SK-N-SH (cell line): ENCODE measurements at regions not wholly inside any gene's neighbourhood (a gene's known extent, or its start where the extent isn't known, plus 50 kb on each side); places are given as distances from the start of the nearest gene placed in this dataset.

ENCODE experiments used
- CTCF ChIA-PET: fragments of 300-600, 350-600 bp; formaldehyde crosslinking; extraction: SDS; loops from one replicate; lab custom pipeline; 2021; lab: Yijun Ruan, JAX
- POLR2A ChIA-PET: fragments of 350-600 bp; sonication (Branson Sonifier 250); formaldehyde crosslinking; extraction: SDS; loops from one replicate; lab custom pipeline; 2020; ENCODE audit warnings: antibody characterized with exemption, inconsistent platforms; lab: Yijun Ruan, JAX
- DNase-seq: peaks from one replicate; pipeline ENCODE4 v3.0.0; 2012
- H2AFZ ChIP-seq: fragments of 200-600 bp; sonication (generic); 2 replicates; pipeline ENCODE4 v1.8.1; 2016; ENCODE audit warnings: antibody characterized with exemption, mild to moderate bottlenecking, low read depth
- H3F3A ChIP-seq: fragments of 200-600 bp; sonication (generic); replicated peaks from 2 replicates; pipeline ENCODE3; 2016; ENCODE audit warnings: antibody characterized with exemption, mild to moderate bottlenecking; ENCODE audit not compliant: insufficient read depth
- H3K27ac ChIP-seq, 2 experiments: fragments of 200-500 bp in 1 of 2; fragments of 200-600 bp in 1 of 2; sonication (Bioruptor generic) in 1 of 2; sonication (generic), shearing (Covaris generic) in 1 of 2; 2 replicates each; pipeline versions ENCODE4 v1.5.1 to v1.6.1; 2014 to 2016; ENCODE audit warnings: low read depth in 2 of 2, inconsistent platforms in 1 of 2, low read length in 1 of 2, mild to moderate bottlenecking in 1 of 2, mixed read lengths in 1 of 2
- H3K27me3 ChIP-seq: fragments of 200-600 bp; sonication (generic), shearing (Covaris generic); 2 replicates; pipeline ENCODE4 v1.6.1; 2016; ENCODE audit warnings: mixed run types; ENCODE audit not compliant: insufficient read depth
- H3K36me3 ChIP-seq, 2 experiments: fragments of 200-500 bp in 1 of 2; fragments of 200-600 bp in 1 of 2; sonication (Bioruptor generic) in 1 of 2; sonication (generic) in 1 of 2; replicated peaks in 1 of 2; 2 replicates each; pipeline versions ENCODE3 to v1.5.1; 2014 to 2016; ENCODE audit warnings: low read length in 1 of 2, mild to moderate bottlenecking in 1 of 2; ENCODE audit not compliant: insufficient read depth in 2 of 2, control insufficient read depth in 1 of 2
- H3K4me1 ChIP-seq, 2 experiments: fragments of 200-500 bp in 1 of 2; fragments of 200-600 bp in 1 of 2; sonication (Bioruptor generic) in 1 of 2; sonication (generic), shearing (Covaris generic) in 1 of 2; 2 replicates each; pipeline versions ENCODE4 v1.5.1 to v1.6.1; 2014 to 2016; ENCODE audit warnings: low read depth in 1 of 2, low read length in 1 of 2, mixed run types in 1 of 2; ENCODE audit not compliant: insufficient read depth in 2 of 2, control insufficient read depth in 1 of 2
- H3K4me2 ChIP-seq: fragments of 200-600 bp; sonication (generic), shearing (Covaris generic); 2 replicates; pipeline ENCODE4 v1.6.1; 2017; ENCODE audit warnings: mixed run types
- H3K4me3 ChIP-seq, 2 experiments: fragments of 200-500 bp in 1 of 2; fragments of 200-600 bp in 1 of 2; sonication (Bioruptor generic) in 1 of 2; sonication (generic), shearing (Covaris generic) in 1 of 2; 2 replicates each; pipeline versions ENCODE4 v1.5.1 to v1.8.1; 2014 to 2016; ENCODE audit warnings: low read depth in 2 of 2, inconsistent platforms in 1 of 2, low read length in 1 of 2, mild to moderate bottlenecking in 1 of 2, mixed read lengths in 1 of 2, moderate library complexity in 1 of 2
- H3K79me2 ChIP-seq: fragments of 200-600 bp; sonication (generic); 2 replicates; pipeline ENCODE4 v1.8.1; 2017; ENCODE audit warnings: mild to moderate bottlenecking; ENCODE audit not compliant: insufficient read depth
- H3K9ac ChIP-seq: fragments of 200-600 bp; sonication (generic); 2 replicates; pipeline ENCODE4 v1.6.1; 2017; ENCODE audit warnings: mixed run types
- H3K9me2 ChIP-seq: fragments of 200-600 bp; sonication (generic); 2 replicates; pipeline ENCODE4 v1.6.1; 2017; ENCODE audit warnings: mixed run types
- H3K9me3 ChIP-seq: fragments of 200-600 bp; sonication (generic); 2 replicates; pipeline ENCODE4 v1.6.1; 2017; ENCODE audit warnings: mixed run types, mild to moderate bottlenecking, moderate library complexity
- H4K20me1 ChIP-seq: fragments of 200-600 bp; sonication (generic); 2 replicates; pipeline ENCODE4 v1.6.1; 2017; ENCODE audit warnings: mild to moderate bottlenecking, mixed run types; ENCODE audit not compliant: insufficient read depth
- ELF1 ChIP-seq: IDR thresholded peaks from 2 replicates; pipeline ENCODE4 v1.4.0; 2012
- EP300 ChIP-seq, 2 experiments: IDR thresholded peaks; 2 replicates each; pipeline versions ENCODE4 v1.4.0 to v1.6.1; 2012; ENCODE audit warnings: borderline replicate concordance in 1 of 2, low read depth in 1 of 2, low read length in 1 of 2
- EZH2phosphoT487 ChIP-seq: fragments of 200-600 bp; sonication (generic); IDR thresholded peaks from 2 replicates; pipeline ENCODE4 v1.6.1; 2017; ENCODE audit warnings: low read depth, mixed run types, mild to moderate bottlenecking, antibody characterized with exemption, moderate library complexity, borderline replicate concordance
- FOXJ3 ChIP-seq: sonication (generic); formaldehyde crosslinking; IDR thresholded peaks from 2 replicates; pipeline ENCODE4 v1.5.1; 2020; ENCODE audit warnings: mild to moderate bottlenecking, missing genetic modification reagents
- FOXM1 ChIP-seq: IDR thresholded peaks from 2 replicates; pipeline ENCODE4 v1.4.0; 2012; ENCODE audit warnings: low read depth, mild to moderate bottlenecking
- GABPA ChIP-seq: IDR thresholded peaks from 2 replicates; pipeline ENCODE4 v1.4.0; 2012; ENCODE audit warnings: low read depth, mild to moderate bottlenecking
- GATA2 ChIP-seq: sonication (generic); formaldehyde crosslinking; IDR thresholded peaks from 2 replicates; pipeline ENCODE4 v1.5.0; 2020; ENCODE audit warnings: mild to moderate bottlenecking, missing genetic modification reagents
- IRF3 ChIP-seq: fragments of 150-350 bp; IDR thresholded peaks from 2 replicates; pipeline ENCODE4 v1.6.1; 2016; ENCODE audit warnings: mild to moderate bottlenecking, low read depth, low read length
- JUND ChIP-seq: IDR thresholded peaks from 2 replicates; pipeline ENCODE4 v1.4.0; 2012
- MAX ChIP-seq: IDR thresholded peaks from 2 replicates; pipeline ENCODE4 v1.4.0; 2012; ENCODE audit warnings: low read depth
- MEF2A ChIP-seq: IDR thresholded peaks from 2 replicates; pipeline ENCODE4 v1.4.0; 2012; ENCODE audit warnings: low read depth, borderline replicate concordance
- MXI1 ChIP-seq: IDR thresholded peaks from 2 replicates; pipeline ENCODE4 v1.6.1; 2012; ENCODE audit warnings: mild to moderate bottlenecking, low read depth, low read length, improper control_type of control experiment
- PBX3 ChIP-seq: IDR thresholded peaks from 2 replicates; pipeline ENCODE4; 2012
- RCOR1 ChIP-seq: fragments of 150-350 bp; IDR thresholded peaks from 2 replicates; pipeline ENCODE4 v1.6.1; 2017; ENCODE audit warnings: antibody characterized with exemption, low read length
- RFX5 ChIP-seq: IDR thresholded peaks from 2 replicates; pipeline ENCODE4 v1.6.1; 2012; ENCODE audit warnings: mild to moderate bottlenecking, improper control_type of control experiment, low read length
- SMC3 ChIP-seq: IDR thresholded peaks from 2 replicates; pipeline ENCODE4 v1.6.1; 2012; ENCODE audit warnings: low read depth, low read length, improper control_type of control experiment
- TCF12 ChIP-seq: IDR thresholded peaks from 2 replicates; pipeline ENCODE4 v1.4.0; 2012
- USF2 ChIP-seq: fragments of 150-350 bp; IDR thresholded peaks from 2 replicates; pipeline ENCODE4 v1.6.1; 2017; ENCODE audit warnings: antibody characterized with exemption, low read length, low read depth, borderline replicate concordance
- WGBS: methylation state at CpG from one replicate; pipeline ENCODE4 v1.1.6; 2017; ENCODE audit warnings: low lambda C conversion rate; 5-methylcytosine and 5-hydroxymethylcytosine counted together

GRCh38 chr18:25568986-25569385 is 217.0 kb upstream of the ZNF521 start:
- Histone ChIP-seq H3K9me3 (no peaks in the 10 kb centered on the region), H3K9me2 (no peaks in the 10 kb centered on the region), H3K79me2 (no peaks in the 10 kb centered on the region), H3K4me2 (no peak overlapping the region), H3K9ac (no peak overlapping the region), H3K4me3 (no peak overlapping the region), H3K4me1 (no peaks in the 10 kb centered on the region), H4K20me1 (no peaks in the 10 kb centered on the region), H3K27me3 (no peaks in the 10 kb centered on the region), H3K27ac (no peak overlapping the region), H3K36me3 (no peaks in the 10 kb centered on the region), H2AFZ (no peak overlapping the region), H3F3A (no peaks in the 10 kb centered on the region)
- CTCF ChIA-PET = no interaction called here
- no peak for TF ChIP-seq IRF3
- no peak for TF ChIP-seq FOXM1
- TF ChIP-seq SMC3 = no peak
- no peak for TF ChIP-seq GATA2 (CRISPR knock-in tag)
- no peak for TF ChIP-seq GABPA
- no peak for TF ChIP-seq FOXJ3 (CRISPR knock-in tag)
- TF ChIP-seq JUND = no peak
- no peak for TF ChIP-seq ELF1
- no peak for TF ChIP-seq MXI1
- no peak for TF ChIP-seq EZH2phosphoT487
- no peak for TF ChIP-seq MAX
- no peak for TF ChIP-seq RFX5
- TF ChIP-seq RCOR1 = no peak
- TF ChIP-seq TCF12 = no peak
- no peak for TF ChIP-seq MEF2A
- TF ChIP-seq EP300 (IDR thresholded peaks at IDR 0.05; ENCODE audit: borderline replicate concordance in 1 of 2, low read depth in 1 of 2, low read length in 1 of 2) = no peak
- no peak for TF ChIP-seq USF2
- TF ChIP-seq PBX3 = no peak
- POLR2A ChIA-PET = no interaction called here
- DNase-seq = no peak
- WGBS = 67% methylated on average over 5 of the region's 5 CpGs
